ENCODE measurements at regions not wholly inside any gene's neighbourhood (a gene's known extent, or its start where the extent isn't known, plus 50 kb on each side); places are given as distances from the start of the nearest gene placed in this dataset.
"Not testable (repeated sequence)": the region's sequence is repeated elsewhere in the genome, so short reads cannot be mapped to it uniquely, and the experiment has no call there.

GRCh38 chr4:99763635-99764101 lies 53.0 kb upstream of the DAPP1 start:
- DNase-seq (ENCODE audit: low read depth), result peak; percentile 81

- no peak for DNase-seq (ENCODE audit: low read depth)
These were observed 53.9 kb upstream of the DAPP1 start for GRCh38 chr4:99762728-99763127.

- no peak for DNase-seq (ENCODE audit: low read depth)
These were observed 56.6 kb upstream of the DAPP1 start for GRCh38 chr4:99759988-99760387.

- DNase-seq (ENCODE audit: low read depth), result no peak
These were observed 57.2 kb upstream of the DAPP1 start for GRCh38 chr4:99759346-99759984.

GRCh38 chr4:99755223-99755944 lies 61.2 kb upstream of the DAPP1 start:
- DNase-seq (ENCODE audit: low read depth), result no peak

GRCh38 chr4:99754756-99755155 lies 61.9 kb upstream of the DAPP1 start:
- DNase-seq (ENCODE audit: low read depth), result no peak

- no peak for DNase-seq (ENCODE audit: low read depth)
These were observed 62.7 kb upstream of the DAPP1 start for GRCh38 chr4:99753931-99754330.

GRCh38 chr4:99749445-99750391 lies 66.9 kb upstream of the DAPP1 start:
- DNase-seq (ENCODE audit: low read depth), result no peak

- DNase-seq (ENCODE audit: low read depth), result no peak
These were observed 70.2 kb upstream of the DAPP1 start for GRCh38 chr4:99746443-99746842.

GRCh38 chr4:99736846-99737245 lies 79.2 kb upstream of the C4orf54 start:
- DNase-seq (ENCODE audit: low read depth), result no peak

- no peak for DNase-seq (ENCODE audit: low read depth)
These were observed 78.2 kb upstream of the C4orf54 start for GRCh38 chr4:99735822-99736221.

- no peak for DNase-seq (ENCODE audit: low read depth)
These were observed 77.1 kb upstream of the C4orf54 start for GRCh38 chr4:99734583-99735322.

- not testable (repeated sequence) for DNase-seq (ENCODE audit: low read depth)
These were observed 75.8 kb upstream of the C4orf54 start for GRCh38 chr4:99733455-99733854.

- DNase-seq (ENCODE audit: low read depth), result no peak
These were observed 71.6 kb upstream of the C4orf54 start for GRCh38 chr4:99729186-99729585.

- DNase-seq (ENCODE audit: low read depth), result no peak
These were observed 66.4 kb upstream of the C4orf54 start for GRCh38 chr4:99724067-99724466.

- peak; percentile 45 for DNase-seq (ENCODE audit: low read depth)
These were observed 66.0 kb upstream of the C4orf54 start for GRCh38 chr4:99723612-99724011.

- DNase-seq (ENCODE audit: low read depth), result no peak
These were observed 65.1 kb upstream of the C4orf54 start for GRCh38 chr4:99722725-99723124.

- DNase-seq (ENCODE audit: low read depth), result no peak
These were observed 64.4 kb upstream of the C4orf54 start for GRCh38 chr4:99722006-99722405.

- DNase-seq (ENCODE audit: low read depth), result no peak
These were observed 62.6 kb upstream of the C4orf54 start for GRCh38 chr4:99720206-99720605.

GRCh38 chr4:99716996-99717395 lies 59.4 kb upstream of the C4orf54 start:
- no peak for DNase-seq (ENCODE audit: low read depth)

- DNase-seq (ENCODE audit: low read depth), result no peak
These were observed 57.7 kb upstream of the C4orf54 start for GRCh38 chr4:99715286-99715685.

- no peak for DNase-seq (ENCODE audit: low read depth)
These were observed 56.6 kb upstream of the C4orf54 start for GRCh38 chr4:99714179-99714578.
